T-helper 22 cell (primary cell): ENCODE measurements at regions not wholly inside any gene's neighbourhood (a gene's known extent, or its start where the extent isn't known, plus 50 kb on each side); places are given as distances from the start of the nearest gene placed in this dataset.

Experiments used
- DNase-seq: peaks from one replicate; pipeline ENCODE4 v3.0.0-alpha.2; 2020; ENCODE audit warnings: low read depth

GRCh38 chr2:234768608-234769196 is 183.1 kb upstream of the SH3BP4 start:
- DNase-seq = no peak

DNA sequence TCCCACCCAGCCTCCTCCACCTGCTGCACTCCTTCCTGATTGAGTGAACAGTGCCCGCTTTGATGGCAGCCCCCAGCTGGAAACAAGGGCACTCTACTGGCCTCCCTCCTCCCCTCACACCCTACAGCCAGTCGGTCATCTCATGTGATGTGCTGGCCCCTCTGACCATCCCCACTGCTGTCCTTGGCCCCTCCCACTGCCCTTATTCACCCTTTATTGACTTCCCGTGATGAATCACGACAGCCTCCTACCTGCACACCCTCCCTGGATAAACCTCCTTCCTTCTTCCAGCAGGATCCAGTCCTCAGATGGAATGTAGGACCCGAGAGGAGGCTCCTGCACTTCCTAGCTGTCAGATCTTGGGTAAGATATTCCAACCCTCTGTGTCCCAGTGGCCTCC is 186.5 kb upstream of the SH3BP4 start:
- no peak for DNase-seq

DNA sequence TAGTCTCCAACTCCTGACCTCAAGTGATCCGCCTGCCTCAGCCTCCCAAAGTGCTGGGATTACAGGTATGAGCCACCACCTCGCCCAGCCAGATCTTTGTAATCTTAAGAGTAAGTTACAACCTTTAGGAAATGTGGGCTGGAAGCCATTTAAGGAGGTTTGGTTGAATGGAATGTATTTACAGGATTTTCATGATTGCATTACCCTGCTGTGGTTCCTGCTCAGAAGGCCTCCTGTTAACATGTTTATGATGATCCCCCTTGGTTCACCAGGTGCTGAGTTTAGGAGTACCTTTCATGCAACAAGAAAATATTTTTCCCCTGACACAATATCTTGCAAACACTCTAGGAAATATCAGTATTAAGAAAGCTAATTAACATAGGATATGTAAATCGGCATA is 187.4 kb upstream of the SH3BP4 start:
- DNase-seq = no peak

- DNase-seq = no peak
These were observed 188.6 kb upstream of the SH3BP4 start for GRCh38 chr2:234763002-234763873.

DNA sequence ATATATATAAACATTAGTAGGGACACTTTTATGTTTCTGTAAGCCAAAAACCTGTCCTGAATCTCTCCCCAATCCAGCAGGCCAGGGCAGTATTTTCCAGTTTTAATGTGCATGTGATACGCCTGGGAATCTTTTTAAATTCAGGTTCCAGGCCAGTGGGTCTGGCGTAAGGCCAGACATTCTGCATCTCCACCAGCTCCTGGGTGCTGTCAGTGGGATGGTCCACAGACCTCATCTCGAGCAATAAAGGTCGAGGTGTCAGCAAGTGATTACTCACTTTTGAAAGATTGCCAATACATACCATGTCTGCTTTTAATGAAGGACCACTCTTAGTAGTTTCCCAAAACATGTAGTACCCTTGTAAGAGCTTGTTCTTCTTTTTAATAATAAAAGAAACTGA is 189.9 kb upstream of the SH3BP4 start:
- DNase-seq = no peak

DNA sequence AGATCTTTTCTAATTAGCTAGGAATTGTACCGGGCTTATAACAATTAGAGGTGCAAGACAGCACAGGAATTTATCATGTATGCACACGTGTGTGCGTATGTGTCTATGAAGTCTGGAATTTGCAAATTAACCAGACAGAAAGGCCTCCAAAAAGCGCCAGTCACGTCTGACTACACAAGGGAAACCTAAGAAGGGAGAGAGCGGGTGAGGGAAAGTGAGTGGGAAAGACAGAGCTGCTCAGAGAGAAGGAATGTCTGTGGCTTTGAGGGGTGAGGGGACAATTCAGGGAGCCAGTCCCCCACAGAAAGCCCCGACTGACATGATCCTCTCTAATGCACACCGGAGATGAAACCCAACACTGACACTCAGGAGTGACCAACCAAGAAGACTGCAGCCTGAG is 197.7 kb upstream of the SH3BP4 start:
- DNase-seq = no peak

GRCh38 chr2:234753701-234754100 is 198.1 kb upstream of the SH3BP4 start:
- no peak for DNase-seq

- DNase-seq = no peak
These were observed 198.9 kb upstream of the SH3BP4 start for GRCh38 chr2:234752966-234753365.

GRCh38 chr2:234751275-234751973 is 200.4 kb upstream of the SH3BP4 start:
- no peak for DNase-seq

DNA sequence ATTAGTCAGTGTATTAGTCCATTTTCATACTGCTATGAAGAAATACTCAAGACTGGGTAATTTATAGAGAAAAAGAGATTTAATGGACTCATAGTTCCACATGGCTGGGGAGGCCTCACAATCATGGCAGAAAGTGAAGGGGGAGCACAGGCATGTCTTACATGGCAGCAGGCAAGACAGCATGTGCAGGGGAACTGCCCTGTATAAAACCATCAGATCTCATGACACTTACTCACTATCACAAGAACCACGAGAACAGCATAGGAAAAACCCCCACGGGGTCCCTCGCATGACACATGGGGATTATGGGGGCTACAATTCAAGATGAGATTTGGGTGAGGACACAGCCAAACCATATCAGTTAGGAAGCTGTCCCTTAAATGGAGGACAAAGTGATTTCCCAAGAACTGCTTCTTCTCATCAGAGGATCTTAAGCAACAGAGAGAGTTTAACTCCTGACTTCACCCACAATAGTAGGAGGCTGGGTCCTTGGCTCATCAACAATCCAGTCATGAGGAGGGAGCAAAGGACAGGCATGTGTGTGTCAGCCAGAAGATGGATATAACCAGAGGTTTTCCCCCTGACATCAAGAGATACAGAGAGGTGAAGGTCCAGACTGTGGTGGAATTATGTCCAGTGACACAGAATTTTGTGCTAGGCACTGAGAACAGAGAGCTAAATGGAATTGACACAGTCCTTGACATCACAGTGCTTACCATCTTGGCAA is 203.8 kb upstream of the SH3BP4 start:
- no peak for DNase-seq

- DNase-seq = no peak
These were observed 204.8 kb upstream of the SH3BP4 start for GRCh38 chr2:234747032-234747431.

GRCh38 chr2:234745347-234745746 is 206.5 kb upstream of the SH3BP4 start:
- no peak for DNase-seq

GRCh38 chr2:234741976-234742375 is 209.8 kb upstream of the SH3BP4 start:
- DNase-seq = no peak

GRCh38 chr2:234739061-234739460 is 212.8 kb upstream of the SH3BP4 start:
- DNase-seq = no peak

DNA sequence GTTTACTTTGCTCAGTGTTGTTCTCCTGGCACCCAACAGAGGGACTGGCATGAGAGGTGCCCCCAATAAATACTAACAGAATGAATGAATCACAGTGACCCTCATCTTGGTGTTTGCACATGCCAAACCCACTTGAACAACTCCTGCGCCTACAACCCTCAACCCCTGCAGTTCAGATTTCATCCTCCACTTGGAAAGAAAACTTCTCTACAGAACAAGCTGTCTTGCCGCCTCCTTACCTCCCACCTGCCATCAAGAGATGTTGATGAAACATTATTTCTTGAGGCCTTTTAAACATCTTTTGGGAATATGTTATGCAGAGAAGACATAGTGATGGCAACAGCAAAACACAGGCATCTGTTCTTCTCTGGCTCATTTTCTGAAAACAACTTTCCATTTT is 216.0 kb upstream of the SH3BP4 start:
- no peak for DNase-seq

DNA sequence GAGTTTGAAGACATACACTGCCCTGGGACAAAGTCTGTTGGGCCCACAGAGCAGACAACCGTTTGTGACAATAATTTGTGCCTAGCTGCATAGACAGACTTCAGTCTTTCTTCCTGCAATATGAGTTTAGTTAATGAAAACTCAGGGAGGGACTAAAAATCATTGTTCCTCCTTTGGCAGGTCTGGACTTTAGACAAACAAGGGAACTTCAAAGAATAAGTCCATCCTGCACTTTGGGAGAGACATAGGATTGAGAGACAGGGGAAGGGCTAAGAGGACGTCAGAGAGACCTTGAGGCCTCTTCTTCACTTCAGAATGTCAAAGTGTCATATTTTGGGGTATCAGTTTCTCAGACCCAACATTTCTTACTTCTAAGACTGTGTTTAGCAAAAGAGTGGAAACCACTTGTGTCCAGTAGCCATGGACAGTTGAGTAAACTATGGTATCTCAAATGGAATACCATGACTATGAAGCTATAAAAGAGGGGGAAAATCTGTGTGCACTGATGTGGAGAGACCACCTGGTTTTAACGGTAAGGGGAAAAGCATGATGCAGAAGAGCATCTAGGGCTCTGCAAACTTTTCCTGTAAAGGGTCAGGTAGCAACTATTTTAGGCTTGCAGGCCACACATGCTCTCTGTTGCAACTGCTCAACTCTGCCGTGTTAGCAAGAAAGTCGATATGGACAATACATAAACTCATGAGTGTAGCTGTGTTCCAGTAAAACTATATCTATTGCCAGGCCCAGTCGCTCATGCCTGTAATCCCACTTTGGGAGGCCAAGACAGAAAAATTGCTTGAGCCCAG is 217.8 kb upstream of the SH3BP4 start:
- DNase-seq = no peak

DNA sequence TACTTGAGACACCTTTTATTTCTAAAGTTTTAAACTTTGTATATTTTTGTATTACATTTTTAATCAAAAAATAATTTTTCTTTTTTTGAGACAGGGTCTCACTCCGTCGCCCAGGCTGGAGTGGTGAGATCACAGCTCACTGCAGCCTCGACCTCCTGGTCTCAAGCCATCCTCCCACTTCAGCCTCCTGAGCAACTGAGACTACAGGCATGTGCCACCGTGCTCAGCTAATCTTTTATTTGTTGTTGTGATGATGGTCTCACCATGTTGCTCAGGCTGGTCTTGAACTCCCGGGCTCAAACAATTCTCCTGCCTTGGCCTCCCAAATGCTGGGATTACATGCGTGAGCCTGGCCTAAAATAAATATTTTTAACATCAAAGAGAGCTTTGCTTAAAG is 218.7 kb upstream of the SH3BP4 start:
- no peak for DNase-seq

- DNase-seq = no peak
These were observed 219.3 kb upstream of the SH3BP4 start for GRCh38 chr2:234732404-234733092.

DNA sequence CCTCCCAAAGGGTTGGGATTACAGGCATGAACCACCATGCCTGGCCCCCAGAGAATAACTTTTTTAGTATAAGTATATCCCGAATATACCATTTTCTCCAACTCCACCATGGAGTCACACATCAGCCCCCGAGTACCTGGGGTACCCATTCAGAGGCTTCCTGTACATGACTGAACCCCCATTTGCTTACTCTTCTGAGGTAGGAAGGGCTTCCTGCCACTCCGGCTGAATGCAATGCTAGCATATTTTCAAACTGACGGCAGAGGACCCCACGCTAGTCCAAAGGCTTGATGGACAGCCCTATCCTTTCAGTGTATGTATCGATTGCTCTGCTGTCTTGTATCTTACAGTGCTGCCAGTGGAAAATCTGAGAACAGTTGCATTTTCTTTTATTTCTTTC is 220.6 kb upstream of the SH3BP4 start:
- DNase-seq = no peak

GRCh38 chr2:234730066-234730640 is 221.7 kb upstream of the SH3BP4 start:
- no peak for DNase-seq
